GM18858 (cell line): ENCODE measurements at regions not wholly inside any gene's neighbourhood (a gene's known extent, or its start where the extent isn't known, plus 50 kb on each side); places are given as distances from the start of the nearest gene placed in this dataset.
"Not testable (repeated sequence)": the region's sequence is repeated elsewhere in the genome, so short reads cannot be mapped to it uniquely, and the experiment has no call there.

Experiments used
- ATAC-seq: cut with Tn5 transposase; IDR thresholded peaks from one replicate; pipeline ENCODE4 v1.9.1; 2021; ENCODE audit not compliant: unreplicated experiment

- no peak for ATAC-seq
These were observed 96.8 kb upstream of the DOCK9 start for GRCh38 chr13:99074693-99075092.

DNA sequence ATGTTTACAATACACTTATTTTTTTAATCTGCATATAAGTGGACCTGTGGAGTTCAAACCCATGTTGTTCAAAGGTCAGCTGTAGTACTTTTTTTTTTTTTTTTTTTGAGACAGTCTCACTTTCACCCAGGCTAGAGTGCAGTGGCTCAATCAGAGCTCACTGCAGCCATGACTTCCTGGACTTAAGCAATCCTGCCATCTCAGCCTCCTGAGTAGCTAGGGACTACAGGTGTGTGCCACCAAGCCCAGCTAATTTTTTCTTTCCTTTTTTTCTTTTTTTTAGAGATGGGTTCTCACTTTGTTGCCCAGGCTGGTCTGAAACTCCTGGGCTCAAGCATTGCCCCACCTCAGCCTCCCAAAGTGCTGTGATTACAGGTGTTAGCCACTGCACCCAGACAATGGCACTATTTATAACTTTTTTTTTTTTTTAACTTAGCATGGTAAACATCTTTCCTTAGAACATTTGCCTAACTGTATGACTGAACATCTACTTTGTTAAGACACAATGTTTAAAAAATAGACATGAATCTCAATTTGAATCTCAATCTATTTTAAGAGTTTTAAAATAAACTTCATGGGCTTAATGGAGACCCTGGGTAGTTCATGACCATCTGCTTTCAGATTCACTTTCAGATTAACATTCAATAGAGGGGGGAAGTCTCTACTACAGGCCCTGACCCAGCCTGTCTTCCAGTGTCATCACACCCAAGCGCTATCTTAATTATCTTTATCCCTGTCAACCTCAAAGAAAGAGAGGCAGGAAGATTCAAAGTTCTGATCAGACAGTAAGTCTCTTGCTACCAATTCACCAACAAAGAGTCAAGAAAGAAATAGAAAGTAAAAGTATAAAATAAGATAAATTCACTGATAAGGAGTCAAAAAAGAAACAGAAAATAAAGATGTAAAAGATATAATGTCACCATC, 97.7 kb upstream of the DOCK9 start:
- peak; percentile 89 for ATAC-seq

DNA sequence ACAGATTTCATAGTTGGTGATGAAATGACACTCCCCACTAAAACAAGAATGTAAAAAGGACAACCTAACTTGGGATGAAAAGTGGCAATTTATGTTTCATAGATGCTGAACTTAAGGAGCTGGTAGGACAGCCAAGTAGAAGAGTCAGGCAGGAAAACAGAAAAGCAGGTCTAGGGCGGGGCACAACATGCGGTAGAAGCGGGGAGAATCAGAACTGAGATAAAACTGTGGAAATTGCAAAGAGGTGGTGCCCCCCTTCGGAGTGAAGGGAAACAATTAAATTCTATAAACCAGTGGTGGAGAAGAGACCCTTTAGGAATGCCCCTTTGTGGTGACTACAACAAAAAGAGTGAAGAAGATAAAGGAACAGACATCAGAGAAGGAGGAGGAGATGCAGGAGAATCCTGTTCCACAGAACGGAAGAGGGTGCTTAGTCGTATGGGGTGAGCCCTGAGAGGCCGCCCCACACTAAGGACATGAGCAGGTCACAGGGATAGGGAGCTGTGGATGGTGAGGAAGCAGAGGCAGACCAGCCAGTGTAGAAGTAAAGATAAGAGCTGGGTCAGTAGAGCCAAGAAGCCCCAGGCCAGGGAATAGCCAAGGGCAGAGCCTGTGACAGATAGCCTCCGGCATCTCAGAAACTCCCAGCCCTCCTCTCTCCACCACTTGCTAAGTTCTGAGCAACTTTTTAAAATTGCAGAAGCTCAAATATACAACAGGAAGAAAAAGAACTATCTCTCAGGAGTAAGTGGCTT, 100.3 kb upstream of the DOCK9 start:
- ATAC-seq, result no peak

- ATAC-seq, result no peak
These were observed 102.3 kb upstream of the DOCK9 start for GRCh38 chr13:99080131-99080530.

DNA sequence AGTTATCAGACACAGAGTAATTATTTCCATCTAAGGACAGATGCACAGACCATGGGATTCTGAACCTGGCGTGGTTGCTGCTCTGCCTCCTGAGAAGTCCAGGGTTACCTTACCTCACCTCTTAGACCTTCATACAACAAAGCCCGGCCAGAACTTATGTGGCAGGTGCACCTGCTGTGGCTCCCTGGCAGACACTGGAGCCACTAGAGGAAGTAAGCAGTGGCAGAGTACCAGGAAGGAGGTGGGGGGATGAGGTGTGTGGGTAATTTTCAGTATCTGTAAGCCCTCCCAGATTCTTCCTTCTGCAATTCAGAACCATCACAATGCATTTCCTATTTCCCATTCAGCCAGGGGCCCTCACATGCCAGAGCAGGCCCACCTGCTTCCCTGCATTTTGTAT, 106.1 kb upstream of the DOCK9 start:
- no peak for ATAC-seq

GRCh38 chr13:99085139-99085807, 107.4 kb upstream of the DOCK9 start:
- no peak for ATAC-seq

GRCh38 chr13:99085808-99086266, 108.0 kb upstream of the DOCK9 start:
- no peak for ATAC-seq

GRCh38 chr13:99086267-99087097, 108.6 kb upstream of the DOCK9 start:
- peak; percentile 36 for ATAC-seq

DNA sequence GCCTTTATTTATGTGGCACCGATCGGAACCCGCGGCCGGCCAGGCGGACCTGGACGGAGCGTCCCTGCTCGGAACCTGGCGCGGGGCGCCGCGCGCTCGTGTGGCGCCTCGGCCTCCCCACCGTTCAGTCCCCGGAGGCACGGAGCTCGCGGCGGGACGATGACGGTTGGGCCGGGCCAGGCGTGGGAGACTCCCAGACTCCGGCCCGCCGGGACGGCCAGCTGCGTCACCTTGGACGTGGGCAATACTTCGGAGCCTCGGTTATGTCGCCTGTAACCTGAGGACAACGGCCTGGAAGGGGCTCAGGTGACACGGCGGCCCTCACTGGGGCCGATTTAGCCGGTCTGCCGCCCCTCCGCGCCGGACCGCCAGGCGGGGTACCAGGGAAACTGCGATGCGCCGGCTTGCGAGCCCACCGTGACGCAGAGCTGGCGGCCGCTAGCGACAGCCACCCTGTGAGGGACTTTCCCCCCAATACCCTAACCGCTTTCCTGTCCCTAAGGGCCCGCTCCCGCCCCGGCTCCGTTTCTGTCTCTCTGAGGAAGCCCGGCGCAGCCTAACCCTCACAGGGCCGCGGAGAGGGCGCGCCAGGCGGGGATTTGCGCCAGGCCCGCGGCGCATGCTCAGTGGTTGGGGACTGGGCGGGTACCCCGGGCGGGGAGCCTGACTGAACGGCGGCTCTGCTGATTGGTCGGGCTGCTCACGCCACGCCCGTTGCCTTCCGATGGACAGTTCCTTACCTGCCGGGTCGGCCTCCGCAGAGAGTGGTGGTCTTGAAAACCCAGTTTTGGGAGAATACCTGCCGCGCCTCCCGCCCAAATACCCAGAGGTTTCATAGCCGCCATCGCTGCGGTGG, 109.5 kb upstream of the DOCK9 start:
- peak; percentile 69 for ATAC-seq

- peak; percentile 21 for ATAC-seq
These were observed 110.2 kb upstream of the DOCK9 start for GRCh38 chr13:99087954-99088491.

GRCh38 chr13:99093997-99094396, 106.7 kb upstream of the UBAC2 start:
- ATAC-seq, result no peak

GRCh38 chr13:99101831-99102230, 98.8 kb upstream of the UBAC2 start:
- not testable (repeated sequence) for ATAC-seq

- no peak for ATAC-seq
These were observed 97.1 kb upstream of the UBAC2 start for GRCh38 chr13:99103536-99103935.

GRCh38 chr13:99104396-99104795, 96.3 kb upstream of the UBAC2 start:
- ATAC-seq, result no peak

DNA sequence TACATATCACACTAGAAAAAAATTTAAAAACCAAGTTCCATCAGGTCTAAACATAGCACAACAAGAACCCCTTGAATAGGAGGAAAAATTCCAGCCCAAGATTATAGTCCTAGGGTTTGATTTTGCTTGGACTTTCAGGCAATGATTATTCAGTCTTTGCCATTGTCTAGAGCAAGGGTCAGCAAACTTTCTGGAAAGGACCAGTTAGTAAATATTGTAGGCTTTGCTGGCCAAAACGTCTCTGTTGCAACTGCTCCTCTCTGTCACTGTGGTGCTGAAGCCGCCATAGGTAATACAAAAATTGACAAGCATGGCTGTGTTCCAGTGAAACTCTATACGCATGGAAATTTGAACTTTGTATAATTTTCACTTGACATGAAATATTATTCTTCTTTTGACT, 95.5 kb upstream of the UBAC2 start:
- ATAC-seq, result no peak

GRCh38 chr13:99113351-99113750, 87.3 kb upstream of the UBAC2 start:
- no peak for ATAC-seq

GRCh38 chr13:99118179-99118578, 82.5 kb upstream of the UBAC2 start:
- no peak for ATAC-seq

DNA sequence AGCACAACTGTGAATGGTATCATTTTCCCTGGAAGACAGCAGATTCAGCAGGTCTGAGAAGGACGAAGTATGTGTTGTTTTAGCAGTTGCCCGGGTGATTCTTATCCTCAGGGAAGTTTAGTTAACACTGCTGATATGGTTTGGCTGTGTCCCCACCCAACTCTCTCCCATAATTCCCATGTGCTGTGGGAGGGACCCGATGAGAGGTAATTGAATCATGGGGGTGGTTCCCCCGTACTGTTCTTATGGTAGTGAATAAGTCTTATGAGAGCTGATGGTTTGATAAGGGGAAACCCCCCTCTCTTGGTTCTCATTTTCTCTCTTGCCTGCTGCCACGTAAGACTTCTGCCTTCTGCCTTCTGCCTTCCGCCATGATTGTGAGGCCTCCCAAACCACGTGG, 81.0 kb upstream of the UBAC2 start:
- no peak for ATAC-seq

DNA sequence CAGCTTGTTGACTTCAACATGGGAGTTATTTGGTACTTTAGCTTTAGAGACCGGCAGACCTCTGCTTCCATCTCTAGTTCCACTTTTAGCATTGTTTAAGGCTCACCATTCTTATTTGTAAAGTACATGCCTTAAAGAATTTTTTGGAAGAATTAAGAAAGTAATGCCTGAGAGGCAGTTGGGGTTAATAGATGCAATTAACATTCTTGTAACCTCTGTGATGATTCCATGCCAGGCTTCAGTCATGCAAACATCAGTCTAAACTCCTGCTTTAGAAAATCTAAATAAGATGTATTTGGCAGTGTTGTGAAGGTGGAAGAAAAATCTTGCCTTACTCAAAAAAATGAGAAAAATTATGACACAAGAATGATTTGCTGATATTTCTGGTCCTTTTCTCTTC, 79.9 kb upstream of the UBAC2 start:
- no peak for ATAC-seq
